Coronary artery (tissue), 2 donors: ENCODE measurements at regions not wholly inside any gene's neighbourhood (a gene's known extent, or its start where the extent isn't known, plus 50 kb on each side); places are given as distances from the start of the nearest gene placed in this dataset.

Experiments used
- DNase-seq: peaks from one replicate; pipeline ENCODE4 v3.0.0-alpha.2; 2017; ENCODE audit warnings: low spot score
- H3K27ac ChIP-seq, 2 donors: fragments of 200-600 bp; sonication (generic); one replicate each; pipeline ENCODE4 v1.5.1; 2016 to 2019
- H3K4me3 ChIP-seq: fragments of 200-600 bp; sonication (generic); 2 replicates; pipeline ENCODE4 v1.5.1; 2016; ENCODE audit warnings: mild to moderate bottlenecking, moderate library complexity
- TF ChIP-seq, protein P1 (sequence below): fragments of 200-600 bp; sonication (generic); IDR thresholded peaks from one replicate; pipeline ENCODE4 v1.5.1; 2019; ENCODE audit warnings: antibody characterized with exemption

DNA sequence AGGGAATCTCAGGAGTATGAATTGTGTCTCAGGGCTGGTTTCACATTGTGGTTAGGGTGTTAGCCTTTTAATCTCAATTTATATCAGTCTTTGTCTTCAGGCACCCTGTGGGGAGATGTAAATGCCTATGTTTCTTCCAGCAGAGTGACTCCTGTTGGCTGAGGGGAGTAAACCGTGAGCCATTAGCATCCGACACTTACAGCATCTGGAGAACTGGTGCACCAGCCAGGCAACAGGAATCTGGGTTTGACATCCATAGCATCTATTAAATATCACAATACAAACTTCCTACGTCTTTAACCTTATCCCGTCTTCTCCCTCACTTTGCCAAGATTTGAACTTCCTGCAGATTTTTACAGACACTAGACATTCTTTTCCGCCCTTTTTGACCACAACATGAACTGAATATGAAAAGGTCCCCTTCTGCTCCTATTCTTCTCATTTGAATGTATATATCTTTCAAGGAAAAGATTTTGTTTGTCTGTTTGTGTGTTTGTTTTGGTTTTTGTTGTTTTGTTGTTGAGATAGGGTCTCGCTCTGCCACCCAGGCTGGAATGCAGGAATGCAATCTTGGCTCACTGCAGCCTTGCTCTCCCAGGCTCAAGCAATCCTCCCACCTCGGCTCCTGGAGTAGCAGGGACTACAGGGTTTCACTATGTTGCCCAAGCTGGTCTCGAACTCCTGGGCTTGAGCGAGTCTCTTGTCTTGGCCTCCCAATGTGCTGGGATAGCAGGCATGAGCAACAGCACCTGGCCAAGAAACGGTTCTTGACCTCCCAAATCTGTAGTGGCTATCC, 626.2 kb downstream of the TLR4 start:
- no peak overlapping the region for H3K27ac ChIP-seq
- no peak overlapping the region for H3K4me3 ChIP-seq
- TF ChIP-seq, protein P1, sequence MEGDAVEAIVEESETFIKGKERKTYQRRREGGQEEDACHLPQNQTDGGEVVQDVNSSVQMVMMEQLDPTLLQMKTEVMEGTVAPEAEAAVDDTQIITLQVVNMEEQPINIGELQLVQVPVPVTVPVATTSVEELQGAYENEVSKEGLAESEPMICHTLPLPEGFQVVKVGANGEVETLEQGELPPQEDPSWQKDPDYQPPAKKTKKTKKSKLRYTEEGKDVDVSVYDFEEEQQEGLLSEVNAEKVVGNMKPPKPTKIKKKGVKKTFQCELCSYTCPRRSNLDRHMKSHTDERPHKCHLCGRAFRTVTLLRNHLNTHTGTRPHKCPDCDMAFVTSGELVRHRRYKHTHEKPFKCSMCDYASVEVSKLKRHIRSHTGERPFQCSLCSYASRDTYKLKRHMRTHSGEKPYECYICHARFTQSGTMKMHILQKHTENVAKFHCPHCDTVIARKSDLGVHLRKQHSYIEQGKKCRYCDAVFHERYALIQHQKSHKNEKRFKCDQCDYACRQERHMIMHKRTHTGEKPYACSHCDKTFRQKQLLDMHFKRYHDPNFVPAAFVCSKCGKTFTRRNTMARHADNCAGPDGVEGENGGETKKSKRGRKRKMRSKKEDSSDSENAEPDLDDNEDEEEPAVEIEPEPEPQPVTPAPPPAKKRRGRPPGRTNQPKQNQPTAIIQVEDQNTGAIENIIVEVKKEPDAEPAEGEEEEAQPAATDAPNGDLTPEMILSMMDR, result no peak
- DNase-seq, result no peak

DNA sequence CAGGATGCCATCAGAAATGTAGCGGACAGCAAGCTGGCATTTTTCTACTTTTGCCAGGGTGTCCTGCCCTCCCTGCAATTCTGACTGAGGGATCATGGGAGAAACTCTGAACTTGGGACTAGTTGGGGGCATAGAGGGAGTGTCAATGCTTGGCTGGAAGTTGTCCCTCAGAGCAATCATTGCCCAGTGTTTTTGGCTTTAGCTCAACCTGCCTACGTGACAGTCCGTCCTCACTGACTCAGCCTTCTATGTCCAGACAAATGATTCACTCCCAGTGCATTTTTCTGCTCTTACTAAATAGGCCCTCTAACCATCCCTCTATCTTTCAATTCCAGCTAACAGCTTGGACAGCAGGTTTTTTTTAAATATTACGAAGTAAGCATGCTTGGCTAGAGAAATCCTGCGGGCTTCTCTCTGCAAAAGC, 627.4 kb downstream of the TLR4 start:
- no peak overlapping the region for H3K27ac ChIP-seq
- DNase-seq, result no peak
- H3K4me3 ChIP-seq, result no peak overlapping the region
- TF ChIP-seq, protein P1, result no peak

DNA sequence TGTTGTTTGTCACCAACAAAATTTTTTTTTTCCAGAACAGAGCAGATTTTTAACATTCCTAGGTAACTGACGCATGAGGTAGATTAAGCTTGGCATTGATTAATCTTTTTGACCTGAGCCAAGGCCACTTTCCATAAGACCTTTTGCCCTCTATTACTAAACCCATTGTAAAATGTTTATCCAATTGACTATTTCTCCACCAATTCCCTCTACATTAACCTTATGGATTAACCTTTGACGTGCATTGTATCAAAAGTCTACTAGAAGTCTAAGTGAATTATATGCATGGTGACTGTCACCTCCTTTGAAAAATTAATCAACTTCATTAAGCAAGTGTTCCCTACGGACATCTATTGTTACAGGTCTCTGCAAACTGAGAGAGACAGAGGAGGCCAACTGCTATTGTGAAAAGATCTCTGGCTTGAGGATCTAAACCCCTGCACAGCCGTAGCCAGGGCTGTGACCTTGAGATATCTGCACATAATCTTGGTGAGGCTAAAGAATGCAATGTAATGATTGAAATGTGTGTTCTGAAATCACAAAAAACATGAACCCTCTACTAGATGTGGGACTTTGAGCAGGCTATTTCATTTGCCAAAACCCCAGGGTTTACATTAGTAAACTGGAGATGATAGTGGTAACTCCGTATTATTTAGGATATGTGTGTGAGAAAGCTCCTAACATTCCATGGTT, 632.2 kb downstream of the TLR4 start:
- TF ChIP-seq, protein P1, result no peak
- DNase-seq, result no peak
- Histone ChIP-seq H3K4me3 (no peak overlapping the region), H3K27ac (no peak overlapping the region)

DNA sequence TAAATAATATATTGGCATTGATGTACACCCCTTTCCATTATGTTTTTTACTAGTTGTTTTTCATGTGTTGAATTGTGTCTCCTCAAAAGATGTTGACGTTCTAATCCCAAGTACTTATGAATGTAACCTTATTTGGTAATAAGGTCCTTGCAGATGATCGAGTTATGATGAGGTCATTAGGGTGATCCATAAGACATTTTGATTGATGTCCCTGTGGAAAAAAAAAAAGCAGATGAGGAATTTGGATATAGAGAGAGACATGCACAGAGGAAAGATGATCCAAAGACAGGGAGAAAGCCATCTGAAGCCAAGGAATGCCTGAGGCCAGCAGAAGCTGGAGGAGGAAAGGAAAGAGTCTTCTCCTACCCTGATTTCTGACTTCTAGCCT, 632.7 kb downstream of the TLR4 start:
- Histone ChIP-seq H3K27ac (no peak overlapping the region), H3K4me3 (no peak overlapping the region)
- no peak for DNase-seq
- TF ChIP-seq, protein P1, result no peak

DNA sequence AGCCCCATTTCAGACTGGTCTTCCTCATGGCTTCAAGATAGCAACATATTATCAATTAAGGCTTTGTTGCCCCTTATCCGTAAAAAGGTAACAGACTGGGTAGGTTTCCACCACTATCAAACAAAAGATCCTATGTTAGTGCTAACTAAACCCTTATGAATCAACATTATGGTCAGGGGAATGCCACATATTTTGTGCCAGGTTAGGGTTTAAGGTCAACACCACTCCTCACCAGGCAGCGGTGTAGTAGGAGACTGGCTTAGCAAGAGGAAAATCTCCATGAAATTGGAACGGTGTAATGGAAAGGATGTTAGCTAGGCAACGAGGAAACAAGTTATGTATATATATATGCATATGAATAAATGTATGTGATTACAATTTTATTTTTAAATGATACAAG, 655.8 kb downstream of the TLR4 start:
- TF ChIP-seq, protein P1, result no peak
- no peak overlapping the region for H3K4me3 ChIP-seq
- H3K27ac ChIP-seq, result no peak overlapping the region
- DNase-seq, result no peak

DNA sequence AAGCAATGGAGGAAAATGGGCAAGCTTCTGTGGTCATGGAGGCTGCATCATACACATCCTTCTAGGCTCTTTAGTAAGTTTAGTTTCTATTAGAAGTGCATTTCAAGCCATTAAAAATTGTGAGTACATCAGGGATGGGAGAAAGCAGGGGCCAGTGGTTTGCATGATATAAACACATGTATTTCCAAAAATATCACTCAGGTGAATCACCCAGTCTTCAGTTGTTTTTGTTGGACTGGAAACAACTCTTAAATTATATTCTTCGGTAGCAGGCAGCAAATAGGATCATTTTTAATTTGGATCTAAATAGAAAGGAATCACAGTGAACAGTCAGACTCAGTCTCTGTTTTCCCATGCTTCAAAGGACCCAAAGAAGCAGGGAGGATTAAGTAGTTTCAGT, 657.9 kb downstream of the TLR4 start:
- Histone ChIP-seq H3K4me3 (no peak overlapping the region), H3K27ac (no peak overlapping the region)
- TF ChIP-seq, protein P1, result no peak
- no peak for DNase-seq

DNA sequence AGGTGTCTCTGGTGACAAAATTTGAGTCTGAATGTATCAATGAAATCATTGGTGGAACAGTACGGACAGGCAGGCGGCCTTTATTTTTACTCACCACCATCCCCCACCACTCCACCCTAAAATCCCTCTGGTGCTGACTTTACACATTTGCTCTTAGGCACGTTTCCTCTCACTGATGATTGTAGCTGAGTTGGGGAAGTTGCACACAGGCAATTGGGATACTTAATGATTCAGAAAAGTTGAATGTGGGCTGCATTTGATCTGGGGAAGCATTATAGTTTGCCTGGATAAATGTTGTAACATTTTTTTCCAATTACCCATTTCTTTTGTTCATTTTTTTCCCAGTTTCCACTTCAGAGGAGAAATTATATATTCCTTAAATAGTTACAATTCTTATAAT, 658.4 kb downstream of the TLR4 start:
- no peak for DNase-seq
- Histone ChIP-seq H3K27ac (no peak overlapping the region), H3K4me3 (no peak overlapping the region)
- TF ChIP-seq, protein P1, result no peak
